Keratinocyte (primary cell): ENCODE measurements at regions not wholly inside any gene's neighbourhood (a gene's known extent, or its start where the extent isn't known, plus 50 kb on each side); places are given as distances from the start of the nearest gene placed in this dataset.

ENCODE experiments used
- DNase-seq: peaks from one replicate; pipeline ENCODE4 v3.0.0-alpha.2; 2011; ENCODE audit warnings: low read depth, missing footprints, low spot score
- FAIRE-seq: peaks from 2 replicates; lab custom pipeline; 2011; peaks lifted over from hg19 to GRCh38; lab: Jason Lieb, UNC
- H2AFZ ChIP-seq: 2 replicates; pipeline ENCODE4 v1.6.0; 2012; ENCODE audit warnings: low read length, control low read depth, inconsistent platforms; ENCODE audit not compliant: control insufficient read depth
- H3K27ac ChIP-seq: 2 replicates; pipeline ENCODE4 v1.5.1; 2011; ENCODE audit warnings: low read length; ENCODE audit not compliant: control insufficient read depth, insufficient read depth
- H3K27me3 ChIP-seq: 3 replicates; pipeline ENCODE4 v1.6.0; 2011; ENCODE audit warnings: low read length; ENCODE audit not compliant: control insufficient read depth, insufficient read depth; ENCODE audit errors: extremely low read depth
- H3K36me3 ChIP-seq, 2 experiments: 2 replicates in 1 of 2; 3 replicates in 1 of 2; pipeline ENCODE4 v1.5.1; 2011; ENCODE audit warnings: low read length in 2 of 2, mild to moderate bottlenecking in 1 of 2; ENCODE audit not compliant: control insufficient read depth in 2 of 2, insufficient read depth in 2 of 2; ENCODE audit errors: extremely low read depth in 1 of 2
- H3K4me1 ChIP-seq: 3 replicates; pipeline ENCODE4 v1.5.1; 2011; ENCODE audit warnings: low read length; ENCODE audit not compliant: control insufficient read depth, insufficient read depth; ENCODE audit errors: extremely low read depth
- H3K4me2 ChIP-seq: 3 replicates; pipeline ENCODE4 v1.6.0; 2011; ENCODE audit warnings: low read depth, low read length; ENCODE audit not compliant: control insufficient read depth, insufficient read depth; ENCODE audit errors: extremely low read depth
- H3K4me3 ChIP-seq, 3 experiments: fragments of 200-600 bp in 1 of 3; sonication (generic) in 1 of 3; 2 replicates in 2 of 3; 3 replicates in 1 of 3; pipeline ENCODE4 v1.5.1; 2011 to 2016; ENCODE audit warnings: low read length in 3 of 3, mild to moderate bottlenecking in 3 of 3, control low read depth in 2 of 3, inconsistent platforms in 1 of 3, low read depth in 1 of 3, mixed read lengths in 1 of 3, mixed run types in 1 of 3, moderate library complexity in 1 of 3; ENCODE audit not compliant: control insufficient read depth in 2 of 3, insufficient read depth in 2 of 3; ENCODE audit errors: extremely low read depth in 1 of 3
- H3K79me2 ChIP-seq: 2 replicates; pipeline ENCODE4 v1.6.0; 2012; ENCODE audit warnings: low read length; ENCODE audit not compliant: control insufficient read depth, insufficient read depth
- H3K9ac ChIP-seq: 3 replicates; pipeline ENCODE4 v1.6.0; 2011; ENCODE audit warnings: low read length; ENCODE audit not compliant: control insufficient read depth, insufficient read depth; ENCODE audit errors: extremely low read depth
- H3K9me1 ChIP-seq: 3 replicates; pipeline ENCODE4 v1.6.0; 2011; ENCODE audit warnings: low read length; ENCODE audit not compliant: control insufficient read depth, insufficient read depth; ENCODE audit errors: extremely low read depth
- H3K9me3 ChIP-seq: 2 replicates; pipeline ENCODE4 v1.5.1; 2012; ENCODE audit warnings: low read depth, low read length; ENCODE audit not compliant: control insufficient read depth
- H4K20me1 ChIP-seq: 3 replicates; pipeline ENCODE4 v1.6.0; 2011; ENCODE audit warnings: low read length; ENCODE audit not compliant: control insufficient read depth, insufficient read depth; ENCODE audit errors: extremely low read depth
- EZH2 ChIP-seq: IDR thresholded peaks from one replicate; pipeline ENCODE4 v1.6.1; 2012; ENCODE audit warnings: inconsistent platforms, mild to moderate bottlenecking, low read length, moderate library complexity
- dilution Hi-C: fragments of 300-500 bp; cut with MboI; formaldehyde crosslinking; loops from one replicate; pipeline ENCODE4 v1.7.0; 2020; ENCODE audit warnings: low sequenced_read_pairs; ENCODE audit not compliant: extremely low pct_ligation_motif_present
- TF ChIP-seq, protein P1 (sequence below), 3 experiments: IDR thresholded peaks in 1 of 3; conservative IDR thresholded peaks in 1 of 3; optimal IDR thresholded peaks in 1 of 3; 2 replicates in 2 of 3; 3 replicates in 1 of 3; pipeline versions ENCODE3 to v1.5.1; 2011; ENCODE audit warnings: low read length in 3 of 3, mild to moderate bottlenecking in 3 of 3, moderate library complexity in 2 of 3, control low read depth in 1 of 3, inconsistent platforms in 1 of 3; ENCODE audit not compliant: insufficient read depth in 2 of 3; ENCODE audit errors: extremely low read depth in 1 of 3

GRCh38 chr12:91388573-91388972, 206.0 kb upstream of the DCN start:
- TF ChIP-seq, protein P1, sequence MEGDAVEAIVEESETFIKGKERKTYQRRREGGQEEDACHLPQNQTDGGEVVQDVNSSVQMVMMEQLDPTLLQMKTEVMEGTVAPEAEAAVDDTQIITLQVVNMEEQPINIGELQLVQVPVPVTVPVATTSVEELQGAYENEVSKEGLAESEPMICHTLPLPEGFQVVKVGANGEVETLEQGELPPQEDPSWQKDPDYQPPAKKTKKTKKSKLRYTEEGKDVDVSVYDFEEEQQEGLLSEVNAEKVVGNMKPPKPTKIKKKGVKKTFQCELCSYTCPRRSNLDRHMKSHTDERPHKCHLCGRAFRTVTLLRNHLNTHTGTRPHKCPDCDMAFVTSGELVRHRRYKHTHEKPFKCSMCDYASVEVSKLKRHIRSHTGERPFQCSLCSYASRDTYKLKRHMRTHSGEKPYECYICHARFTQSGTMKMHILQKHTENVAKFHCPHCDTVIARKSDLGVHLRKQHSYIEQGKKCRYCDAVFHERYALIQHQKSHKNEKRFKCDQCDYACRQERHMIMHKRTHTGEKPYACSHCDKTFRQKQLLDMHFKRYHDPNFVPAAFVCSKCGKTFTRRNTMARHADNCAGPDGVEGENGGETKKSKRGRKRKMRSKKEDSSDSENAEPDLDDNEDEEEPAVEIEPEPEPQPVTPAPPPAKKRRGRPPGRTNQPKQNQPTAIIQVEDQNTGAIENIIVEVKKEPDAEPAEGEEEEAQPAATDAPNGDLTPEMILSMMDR (optimal IDR thresholded peaks at IDR 0.05 in 1 of 3, IDR thresholded peaks at IDR 0.05 in 1 of 3, conservative IDR thresholded peaks at IDR 0.05 in 1 of 3; ENCODE audit: extremely low read depth in 1 of 3, insufficient read depth in 2 of 3, low read length in 3 of 3): no peak
- TF ChIP-seq EZH2: no peak
- H3K36me3 ChIP-seq: no peaks in the 10 kb centered on the region
- no peaks in the 10 kb centered on the region for H3K79me2 ChIP-seq
- no peak overlapping the region for H3K27ac ChIP-seq
- no peaks in the 10 kb centered on the region for H3K27me3 ChIP-seq
- no peak overlapping the region for H3K9ac ChIP-seq
- dilution Hi-C loops: no loop called here
- no peak for FAIRE-seq
- H2AFZ ChIP-seq: no peak overlapping the region
- H3K9me1 ChIP-seq: no peaks in the 10 kb centered on the region
- H4K20me1 ChIP-seq: no peaks in the 10 kb centered on the region
- H3K4me3 ChIP-seq: no peak overlapping the region
- H3K4me1 ChIP-seq: no peaks in the 10 kb centered on the region
- H3K9me3 ChIP-seq: no peaks in the 10 kb centered on the region
- no peak overlapping the region for H3K4me2 ChIP-seq
- DNase-seq: no peak

GRCh38 chr12:91387461-91388134, 205.0 kb upstream of the DCN start:
- TF ChIP-seq EZH2: no peak
- TF ChIP-seq, protein P1 (optimal IDR thresholded peaks at IDR 0.05 in 1 of 3, IDR thresholded peaks at IDR 0.05 in 1 of 3, conservative IDR thresholded peaks at IDR 0.05 in 1 of 3; ENCODE audit: extremely low read depth in 1 of 3, insufficient read depth in 2 of 3, low read length in 3 of 3): no peak
- Histone ChIP-seq H3K27ac (no peak overlapping the region), H3K9me1 (no peaks in the 10 kb centered on the region), H3K4me3 (no peak overlapping the region), H2AFZ (no peak overlapping the region), H3K9me3 (no peaks in the 10 kb centered on the region), H3K79me2 (no peaks in the 10 kb centered on the region), H3K36me3 (no peaks in the 10 kb centered on the region), H3K4me1 (no peaks in the 10 kb centered on the region), H4K20me1 (no peaks in the 10 kb centered on the region), H3K4me2 (no peak overlapping the region), H3K9ac (no peak overlapping the region), H3K27me3 (no peaks in the 10 kb centered on the region)
- FAIRE-seq: no peak
- dilution Hi-C loops: no loop called here
- no peak for DNase-seq
